Activated naive CD8-positive, alpha-beta T cell treated with anti-CD3 and anti-CD28 coated beads for 36 hours (primary cell): ENCODE measurements at regions not wholly inside any gene's neighbourhood (a gene's known extent, or its start where the extent isn't known, plus 50 kb on each side); places are given as distances from the start of the nearest gene placed in this dataset.

Source experiments
- DNase-seq: peaks from one replicate; pipeline ENCODE4 v3.0.0; 2021
- H3K27ac Mint-ChIP-seq: one replicate; pipeline ENCODE4 v1.8.0; 2022; ENCODE audit warnings: mild to moderate bottlenecking, moderate library complexity, mixed read lengths
- H3K27me3 Mint-ChIP-seq: one replicate; pipeline ENCODE4 v1.8.0; 2022; ENCODE audit warnings: mild to moderate bottlenecking, mixed read lengths
- H3K36me3 Mint-ChIP-seq: one replicate; pipeline ENCODE4 v1.8.0; 2021; ENCODE audit warnings: mild to moderate bottlenecking, mixed read lengths
- H3K4me1 Mint-ChIP-seq: one replicate; pipeline ENCODE4 v1.8.0; 2021; ENCODE audit warnings: mixed read lengths
- H3K4me3 Mint-ChIP-seq: one replicate; pipeline ENCODE4 v1.8.0; 2022; ENCODE audit warnings: mild to moderate bottlenecking, moderate library complexity, mixed read lengths
- H3K9me3 Mint-ChIP-seq: one replicate; pipeline ENCODE4 v1.8.0; 2022; ENCODE audit warnings: mixed read lengths

DNA sequence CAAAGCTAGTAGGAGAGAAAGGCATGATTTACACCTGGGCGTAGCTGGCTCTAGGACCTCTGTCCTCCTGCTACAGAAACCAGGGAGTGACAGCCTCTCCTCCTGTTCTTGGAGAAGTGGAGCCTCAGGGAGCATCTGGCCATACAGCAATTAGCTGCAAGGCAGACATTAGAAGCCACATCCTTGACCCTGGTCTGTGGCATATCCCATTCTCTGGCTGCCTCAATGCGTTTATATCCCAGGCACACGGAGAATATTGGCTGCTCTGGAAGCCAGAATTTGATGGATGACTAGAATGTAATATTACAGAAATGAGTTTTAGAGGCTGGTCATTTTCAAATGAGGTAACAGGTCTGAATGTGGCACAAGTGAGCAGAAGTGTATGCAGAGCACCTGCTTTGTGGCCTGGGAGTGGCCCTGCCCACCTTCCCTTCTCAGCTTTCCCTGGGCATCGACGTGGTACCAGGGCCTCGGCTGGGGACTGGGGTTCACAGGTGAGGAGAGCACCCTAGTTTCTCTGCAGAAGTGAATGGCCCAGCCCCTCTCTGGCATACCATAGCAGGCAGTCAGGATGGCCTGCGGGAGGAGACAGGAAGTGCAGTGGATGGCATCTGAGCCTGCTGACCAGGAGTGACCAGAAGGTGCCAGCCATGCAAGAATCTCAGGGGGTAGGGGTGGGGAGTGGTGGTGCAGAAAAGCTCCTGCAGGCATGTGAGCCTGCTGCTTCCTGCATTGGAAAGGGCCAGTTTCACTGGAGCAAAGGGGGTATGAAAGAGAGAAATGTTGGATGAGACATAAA, 367.2 kb upstream of the ZNF32 start:
- Mint-ChIP-seq H3K27ac (no peak overlapping the region), H3K36me3 (no peaks in the 10 kb centered on the region), H3K4me1 (peaks cover 6% of the 10 kb centered on the region), H3K9me3 (no peaks in the 10 kb centered on the region), H3K27me3 (peaks cover 11% of the 10 kb centered on the region), H3K4me3 (no peak overlapping the region)
- DNase-seq: no peak

DNA sequence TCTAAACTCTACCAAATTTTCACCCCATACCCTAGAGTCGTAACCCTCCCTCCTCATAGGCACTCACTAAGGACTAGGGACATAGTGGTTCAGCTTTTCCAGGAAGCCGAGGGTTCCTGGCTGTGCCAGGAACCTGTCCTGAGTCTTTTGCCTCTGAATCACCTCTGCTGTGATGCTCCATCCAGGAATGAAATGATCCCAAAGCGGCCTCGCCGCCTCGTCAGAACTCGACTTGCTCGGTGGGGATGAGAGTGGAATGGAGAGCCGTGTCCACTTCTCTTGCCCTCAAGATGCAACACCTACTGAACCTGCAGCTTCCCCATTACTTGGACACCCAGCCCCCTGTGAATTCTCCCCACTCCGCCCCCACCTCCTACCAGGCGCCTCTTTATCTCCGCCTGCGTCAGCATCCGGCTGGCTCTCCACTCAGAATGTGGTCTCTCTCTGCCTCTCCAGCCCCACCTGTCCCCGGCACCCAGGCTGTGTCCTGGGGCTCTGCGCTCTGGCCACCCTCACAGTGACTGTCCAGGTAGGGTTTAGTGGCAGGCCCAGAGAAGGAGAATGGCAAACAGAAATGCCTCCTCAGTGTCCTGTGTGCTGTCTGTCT, 366.1 kb upstream of the ZNF32 start:
- Mint-ChIP-seq H3K9me3 (no peaks in the 10 kb centered on the region), H3K27me3 (peaks cover 11% of the 10 kb centered on the region), H3K27ac (no peak overlapping the region), H3K4me3 (no peak overlapping the region), H3K36me3 (no peaks in the 10 kb centered on the region), H3K4me1 (peaks cover 6% of the 10 kb centered on the region)
- DNase-seq: no peak

DNA sequence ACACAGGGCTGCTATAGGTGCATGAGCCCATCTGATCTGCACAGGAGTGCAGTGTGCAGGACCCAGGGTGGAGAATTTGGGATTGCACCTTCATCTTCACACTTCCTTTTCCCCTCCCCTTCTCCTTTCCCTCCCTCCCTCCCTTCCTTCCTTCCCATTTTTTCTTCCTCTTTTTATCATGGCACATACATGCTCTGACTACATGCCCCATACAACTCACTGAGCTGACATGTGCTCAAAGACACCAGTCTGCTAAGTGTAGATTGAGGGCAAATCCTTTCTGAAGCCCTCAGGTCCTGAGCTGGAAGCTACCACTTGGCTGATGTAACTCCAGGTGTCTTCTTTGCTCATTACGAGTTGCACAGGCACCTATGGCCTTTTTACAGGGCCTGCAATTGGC, 365.3 kb upstream of the ZNF32 start:
- Mint-ChIP-seq H3K36me3 (no peaks in the 10 kb centered on the region), H3K27ac (no peak overlapping the region), H3K4me1 (peaks cover 6% of the 10 kb centered on the region), H3K4me3 (no peak overlapping the region), H3K27me3 (peaks cover 11% of the 10 kb centered on the region), H3K9me3 (no peaks in the 10 kb centered on the region)
- DNase-seq: no peak

DNA sequence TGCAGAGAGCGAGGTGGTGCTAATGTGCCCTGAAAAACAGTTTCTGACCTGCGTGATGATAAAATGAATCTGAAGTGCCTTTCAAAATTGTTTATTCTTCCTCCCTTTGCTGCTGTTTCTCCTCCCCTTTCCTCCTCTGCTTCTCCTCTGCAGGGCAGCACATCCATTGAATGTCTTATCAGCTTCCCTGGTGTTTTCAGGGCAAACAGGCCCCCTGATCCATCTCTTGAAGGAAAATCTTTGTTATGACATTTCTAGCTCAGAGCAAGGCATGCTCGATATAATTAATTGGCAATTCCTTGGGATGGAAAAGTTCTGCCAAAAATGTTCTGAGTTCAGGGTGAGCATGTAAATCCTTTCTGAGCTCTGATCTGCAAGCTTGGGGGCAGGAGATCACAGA, 364.2 kb upstream of the ZNF32 start:
- Mint-ChIP-seq H3K36me3 (no peaks in the 10 kb centered on the region), H3K4me1 (peaks cover 6% of the 10 kb centered on the region), H3K27ac (no peak overlapping the region), H3K9me3 (no peaks in the 10 kb centered on the region), H3K4me3 (no peak overlapping the region), H3K27me3 (peaks cover 13% of the 10 kb centered on the region)
- DNase-seq: no peak

DNA sequence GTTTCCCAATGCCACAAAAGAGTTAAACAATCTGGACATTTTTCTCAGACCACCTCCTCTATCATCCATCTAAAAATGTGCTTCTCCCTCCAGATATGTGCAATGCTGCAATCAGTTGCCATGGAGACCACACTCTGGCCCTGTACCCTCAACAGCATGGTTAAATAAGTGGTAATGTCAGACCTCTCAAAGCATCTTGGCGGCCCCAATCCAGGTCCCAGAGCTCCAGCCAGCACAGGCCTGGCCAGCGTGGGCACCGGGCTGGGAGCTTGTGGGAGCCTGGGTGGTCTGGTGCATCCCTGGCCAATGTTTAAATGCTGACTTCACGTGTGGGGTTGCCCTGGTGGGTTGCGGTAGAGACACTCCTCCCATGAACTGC, 362.9 kb upstream of the ZNF32 start:
- no peaks in the 10 kb centered on the region for H3K9me3 Mint-ChIP-seq
- no peak overlapping the region for H3K4me3 Mint-ChIP-seq
- peaks cover 11% of the 10 kb centered on the region for H3K27me3 Mint-ChIP-seq
- no peak for DNase-seq
- no peaks in the 10 kb centered on the region for H3K36me3 Mint-ChIP-seq
- H3K4me1 Mint-ChIP-seq: peaks cover 6% of the 10 kb centered on the region
- H3K27ac Mint-ChIP-seq: no peak overlapping the region

DNA sequence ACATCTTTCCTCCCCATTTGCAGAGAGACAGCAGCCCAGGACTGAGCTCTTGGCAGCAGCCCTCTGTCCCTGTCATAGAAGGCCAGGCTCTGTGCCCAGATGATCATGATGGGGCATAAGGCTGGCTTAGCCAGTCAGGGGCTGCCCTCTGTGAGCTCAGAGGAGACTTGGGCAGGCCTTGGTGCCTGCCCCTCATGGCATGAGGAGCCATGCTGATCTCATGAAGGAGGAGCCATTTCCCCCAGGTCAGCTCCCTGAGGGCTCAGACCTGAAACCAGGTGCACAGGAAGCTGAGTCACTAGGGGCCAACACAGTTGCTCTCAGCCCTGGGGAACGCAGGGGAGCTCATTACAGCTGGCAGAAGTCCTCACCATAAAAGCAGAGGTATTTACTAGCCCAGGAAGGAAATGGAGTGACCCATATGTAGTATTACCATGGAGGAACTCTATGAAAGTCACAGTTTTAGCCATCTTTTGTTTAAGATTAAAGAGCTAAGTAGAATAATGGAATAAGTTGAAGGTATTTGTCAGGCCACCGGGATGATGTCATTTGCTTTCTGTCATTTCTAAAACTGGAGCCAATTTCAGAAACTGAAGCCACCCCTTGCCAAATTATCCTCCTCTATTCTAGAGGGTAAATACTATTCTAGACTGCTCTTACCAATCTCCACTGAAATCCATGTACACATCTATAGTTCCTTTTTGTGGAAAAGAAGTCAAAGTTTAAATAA, 362.4 kb upstream of the ZNF32 start:
- DNase-seq: peak; percentile 40
- no peaks in the 10 kb centered on the region for H3K9me3 Mint-ChIP-seq
- peaks cover 11% of the 10 kb centered on the region for H3K27me3 Mint-ChIP-seq
- H3K27ac Mint-ChIP-seq: no peak overlapping the region
- H3K4me3 Mint-ChIP-seq: no peak overlapping the region
- H3K4me1 Mint-ChIP-seq: peaks cover 6% of the 10 kb centered on the region
- H3K36me3 Mint-ChIP-seq: no peaks in the 10 kb centered on the region

DNA sequence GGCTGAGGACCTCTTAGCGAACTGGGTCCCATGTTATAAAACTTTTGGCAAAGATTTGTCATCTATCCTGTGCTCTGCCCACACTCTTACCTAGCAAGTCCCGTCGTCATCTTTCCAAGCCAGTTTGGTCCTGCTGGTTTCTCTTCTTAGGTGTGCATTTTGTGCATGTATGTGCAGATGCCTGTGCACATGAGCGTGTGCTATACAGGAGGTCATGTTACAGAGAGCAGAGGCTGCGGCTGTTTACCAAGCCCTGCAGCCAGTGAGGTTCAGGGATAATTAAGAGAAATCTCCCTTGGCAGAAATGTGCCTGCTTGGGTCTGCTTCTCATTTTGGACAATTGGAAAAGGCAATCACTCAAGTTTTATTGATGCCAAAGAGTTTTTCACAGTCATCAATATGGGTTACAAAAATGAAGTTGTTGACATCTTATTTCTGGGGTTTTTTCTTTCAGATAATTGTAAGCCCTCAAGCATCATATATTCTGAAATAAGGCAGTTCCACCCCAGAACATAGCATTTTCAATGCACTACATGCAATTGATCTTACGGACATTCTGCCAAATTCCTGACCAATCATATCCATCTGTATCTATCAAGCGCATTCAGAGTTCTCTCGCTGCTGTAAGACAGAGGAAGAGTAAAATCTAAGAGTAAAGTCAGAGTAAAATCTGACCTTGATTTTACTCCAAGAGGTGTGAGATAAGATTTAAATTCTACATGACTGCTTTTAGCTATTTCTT, 361.4 kb upstream of the ZNF32 start:
- no peaks in the 10 kb centered on the region for H3K36me3 Mint-ChIP-seq
- H3K4me3 Mint-ChIP-seq: no peak overlapping the region
- no peak for DNase-seq
- no peak overlapping the region for H3K27ac Mint-ChIP-seq
- H3K9me3 Mint-ChIP-seq: no peaks in the 10 kb centered on the region
- peaks cover 6% of the 10 kb centered on the region for H3K4me1 Mint-ChIP-seq
- H3K27me3 Mint-ChIP-seq: peaks cover 11% of the 10 kb centered on the region

DNA sequence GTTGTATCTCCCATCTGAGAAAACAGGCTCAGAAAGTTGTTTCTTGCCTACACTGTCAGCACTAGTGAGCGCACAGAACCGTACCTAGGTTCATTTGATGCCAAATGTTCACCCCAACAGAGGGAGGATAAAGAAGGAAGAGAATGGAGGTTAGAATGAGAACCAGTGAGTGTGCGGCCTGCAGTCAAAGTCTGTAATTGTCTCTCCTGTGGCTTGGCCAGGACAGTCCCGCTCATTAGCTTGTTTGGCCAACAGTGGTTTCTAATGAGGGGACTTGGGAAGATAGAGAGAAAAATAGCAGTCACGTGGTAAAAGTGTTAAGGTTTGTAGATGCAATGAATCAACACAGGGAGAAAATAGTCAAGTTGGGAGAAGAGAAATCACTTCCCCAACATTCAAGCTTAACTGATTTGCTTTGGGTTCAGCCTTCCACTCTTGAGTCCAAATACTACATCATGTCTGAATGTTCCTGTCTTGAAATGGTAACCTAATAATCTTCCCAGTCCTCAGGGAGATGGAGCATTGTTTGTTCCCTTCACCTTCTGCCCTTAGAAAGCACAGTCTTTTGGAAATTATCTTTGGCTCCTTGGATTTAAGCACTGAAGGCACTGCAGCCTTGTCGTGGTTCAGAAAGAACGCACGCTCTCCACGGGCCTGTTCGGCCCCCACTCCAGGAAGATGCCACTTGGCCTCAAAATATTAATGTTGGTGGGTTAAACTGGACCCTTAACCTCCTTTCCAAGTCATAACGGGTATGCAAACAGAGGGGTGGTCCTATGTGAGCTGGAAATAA, 360.4 kb upstream of the ZNF32 start:
- Mint-ChIP-seq H3K4me3 (no peak overlapping the region), H3K4me1 (peaks cover 6% of the 10 kb centered on the region), H3K27ac (no peak overlapping the region), H3K9me3 (no peaks in the 10 kb centered on the region), H3K36me3 (no peaks in the 10 kb centered on the region), H3K27me3 (peaks cover 11% of the 10 kb centered on the region)
- no peak for DNase-seq

DNA sequence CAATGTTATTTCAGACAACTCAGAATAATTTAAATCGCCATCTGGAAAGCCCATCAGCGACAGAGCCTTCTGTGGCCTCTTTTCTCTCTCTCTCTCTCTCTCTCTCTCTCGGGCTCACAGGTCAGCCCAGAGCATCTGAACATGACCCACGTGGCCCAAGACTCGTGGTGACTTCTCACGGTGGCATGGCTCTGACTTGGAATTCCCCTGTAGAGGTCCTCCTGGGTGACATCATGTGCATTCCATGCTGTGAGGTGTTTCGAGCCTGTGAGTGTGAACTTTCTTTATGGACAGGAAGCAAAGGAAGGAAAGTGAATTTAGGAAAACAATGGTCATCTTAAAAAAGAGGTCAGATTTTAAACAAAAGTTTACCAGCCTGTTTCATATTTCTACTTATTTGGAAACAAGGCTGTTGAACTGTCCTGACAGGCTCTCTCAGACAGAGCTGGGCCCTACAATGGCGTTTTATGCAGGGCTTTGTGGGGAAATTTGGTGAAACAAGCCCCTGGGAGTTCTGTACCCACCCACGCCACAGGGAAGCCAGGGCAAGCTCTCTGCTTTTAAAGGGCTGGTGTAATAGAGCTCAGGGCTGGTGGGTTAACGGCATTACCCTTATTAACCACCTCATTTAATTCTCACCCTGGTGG, 359.7 kb upstream of the ZNF32 start:
- DNase-seq: no peak
- Mint-ChIP-seq H3K4me1 (peaks cover 6% of the 10 kb centered on the region), H3K4me3 (no peak overlapping the region), H3K9me3 (no peaks in the 10 kb centered on the region), H3K27ac (no peak overlapping the region), H3K36me3 (no peaks in the 10 kb centered on the region), H3K27me3 (peaks cover 11% of the 10 kb centered on the region)

DNA sequence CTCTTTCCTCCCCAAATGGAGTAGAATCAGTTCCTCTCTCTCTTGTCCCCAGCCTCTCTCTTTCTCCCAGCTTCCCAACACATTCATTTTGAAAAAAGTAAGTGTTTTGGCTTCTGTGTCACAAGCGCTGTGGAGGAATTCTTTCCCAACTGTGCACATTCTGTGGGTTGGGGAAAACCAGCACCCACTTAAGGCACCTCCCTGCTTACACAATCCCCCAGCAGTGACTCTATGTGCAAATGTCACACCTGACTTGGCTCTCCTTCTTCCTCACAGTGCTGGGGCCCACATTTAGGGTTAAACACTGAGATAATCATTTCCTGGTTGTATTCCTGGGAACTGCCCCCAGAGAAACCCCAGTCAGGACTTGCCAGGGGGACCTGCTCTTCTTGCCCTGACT, 358.1 kb upstream of the ZNF32 start:
- H3K4me3 Mint-ChIP-seq: no peak overlapping the region

DNA sequence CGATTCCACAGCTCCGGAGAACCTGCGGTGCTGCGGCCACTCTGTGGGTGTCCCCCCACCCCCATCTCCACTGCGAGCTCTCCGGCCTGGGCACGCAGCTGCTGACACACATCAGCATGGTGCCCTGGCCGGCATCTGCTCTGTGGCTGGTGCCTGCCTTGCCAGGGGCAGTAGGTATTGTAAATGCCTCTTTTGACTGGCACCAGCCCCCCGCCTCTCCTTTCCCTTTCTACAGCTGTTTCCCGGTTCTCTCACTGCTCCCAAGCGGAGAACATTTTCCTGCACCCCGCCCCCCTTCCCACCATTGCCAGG, 357.1 kb upstream of the ZNF32 start:
- Mint-ChIP-seq H3K4me3 (no peak overlapping the region), H3K4me1 (no peaks in the 10 kb centered on the region), H3K27ac (no peak overlapping the region), H3K27me3 (peaks cover 3% of the 10 kb centered on the region), H3K9me3 (no peaks in the 10 kb centered on the region), H3K36me3 (no peaks in the 10 kb centered on the region)
- no peak for DNase-seq

More for the DNA sequence above, 358.1 kb upstream of the ZNF32 start:
- Mint-ChIP-seq H3K4me1 (peaks cover 6% of the 10 kb centered on the region), H3K9me3 (no peaks in the 10 kb centered on the region), H3K27ac (no peak overlapping the region), H3K27me3 (peaks cover 3% of the 10 kb centered on the region), H3K36me3 (no peaks in the 10 kb centered on the region)
- DNase-seq: no peak

DNA sequence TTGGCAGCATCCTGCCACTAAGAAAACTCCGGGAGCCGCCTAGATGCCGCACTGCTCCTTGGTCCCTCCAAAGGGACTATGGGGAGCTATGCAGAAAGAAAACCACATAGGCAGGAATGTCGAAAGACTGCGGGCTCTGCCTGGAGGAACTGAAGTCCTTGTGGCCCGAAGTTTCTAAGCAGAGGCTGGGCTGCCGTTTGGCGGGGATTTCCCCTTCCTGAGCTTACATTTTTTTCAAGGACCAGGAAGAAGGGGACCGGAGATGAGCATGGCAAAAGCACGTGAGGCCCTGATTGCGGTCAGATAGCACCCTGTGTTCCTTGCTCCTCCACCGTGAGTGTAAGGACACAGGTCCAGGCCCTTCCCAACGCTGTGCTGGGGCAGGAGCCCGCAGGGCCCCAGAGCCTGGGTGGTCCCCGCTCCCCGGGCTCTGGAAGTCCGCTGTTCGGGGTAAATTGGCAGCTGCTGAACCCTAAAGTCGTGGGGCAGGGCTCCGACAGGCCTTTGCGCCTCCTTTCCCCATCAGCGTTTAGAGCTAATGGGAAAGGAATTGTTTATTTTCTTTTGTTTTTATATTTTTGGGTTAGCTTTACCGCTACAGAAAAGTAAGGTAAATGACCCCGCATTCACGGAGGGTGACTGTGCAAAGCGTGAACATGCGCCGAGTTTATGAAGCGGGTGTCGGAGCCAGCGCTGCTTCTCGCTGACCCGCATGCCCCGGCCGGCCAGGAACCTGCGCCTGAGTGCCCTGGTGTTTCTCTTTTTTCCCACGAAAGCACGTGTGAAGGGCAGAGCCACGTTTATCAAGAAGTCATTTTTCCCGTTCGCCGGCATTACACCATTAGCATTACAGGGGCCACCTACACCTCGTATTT, 356.5 kb upstream of the ZNF32 start:
- Mint-ChIP-seq H3K4me1 (no peaks in the 10 kb centered on the region), H3K27me3 (peaks cover 3% of the 10 kb centered on the region), H3K9me3 (no peaks in the 10 kb centered on the region), H3K36me3 (no peaks in the 10 kb centered on the region), H3K4me3 (no peak overlapping the region), H3K27ac (no peak overlapping the region)
- no peak for DNase-seq

DNA sequence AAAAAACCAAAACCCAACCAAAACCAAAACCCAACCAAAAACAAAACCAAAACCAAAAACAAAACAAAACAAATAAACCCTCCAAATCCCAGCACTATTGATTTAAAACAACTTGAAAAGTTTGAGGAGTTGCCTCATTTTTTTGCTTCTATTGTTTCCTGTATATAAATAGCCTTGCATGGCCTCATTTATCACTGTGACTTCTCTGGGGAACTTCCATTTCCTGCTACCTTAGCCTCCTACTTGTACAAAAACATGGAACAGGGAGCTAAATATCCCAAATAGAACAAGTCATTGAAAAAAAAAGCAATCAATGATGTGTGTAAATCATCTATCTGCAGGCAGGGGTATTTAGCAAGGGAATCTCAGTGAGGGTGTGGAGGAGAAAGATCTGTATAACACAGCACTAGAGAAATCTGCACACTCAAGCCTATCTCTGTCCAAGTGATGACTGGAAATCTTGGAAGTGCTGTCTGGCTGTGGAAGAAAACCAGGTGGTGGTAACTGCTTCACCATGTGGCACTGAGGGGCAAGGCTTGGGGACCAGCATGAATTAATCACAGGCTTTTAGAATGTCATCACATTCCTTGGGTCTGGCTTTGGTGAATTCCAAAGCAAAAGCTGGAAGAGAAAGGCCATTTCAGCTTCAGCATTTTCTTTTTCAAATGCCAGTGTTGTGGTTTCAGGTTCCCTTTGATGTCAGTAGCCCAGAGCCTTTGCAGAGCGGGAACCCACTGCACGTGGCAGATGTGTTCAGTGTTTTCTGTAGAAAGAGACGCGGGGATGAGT, 349.5 kb upstream of the ZNF32 start:
- no peaks in the 10 kb centered on the region for H3K36me3 Mint-ChIP-seq
- no peak overlapping the region for H3K27ac Mint-ChIP-seq
- no peaks in the 10 kb centered on the region for H3K4me1 Mint-ChIP-seq
- H3K4me3 Mint-ChIP-seq: no peak overlapping the region
- no peak for DNase-seq
- peaks cover 3% of the 10 kb centered on the region for H3K27me3 Mint-ChIP-seq
- H3K9me3 Mint-ChIP-seq: no peaks in the 10 kb centered on the region
